ENCODE measurements at regions not wholly inside any gene's neighbourhood (a gene's known extent, or its start where the extent isn't known, plus 50 kb on each side); places are given as distances from the start of the nearest gene placed in this dataset.

- Mint-ChIP-seq H3K9me3 (ENCODE audit: low read depth, unreplicated experiment) (no peaks in the 10 kb centered on the region), H3K4me3 (ENCODE audit: low read depth, unreplicated experiment) (no peak overlapping the region), H3K4me1 (ENCODE audit: low read depth, unreplicated experiment) (no peaks in the 10 kb centered on the region), H3K27me3 (ENCODE audit: unreplicated experiment) (no peaks in the 10 kb centered on the region), H3K36me3 (ENCODE audit: insufficient read depth, unreplicated experiment) (no peaks in the 10 kb centered on the region), H3K27ac (ENCODE audit: unreplicated experiment) (no peak overlapping the region)
- no peak for DNase-seq
- BruUV-seq (replicated peaks), result no TSS peak
- intact Hi-C loops (cut with micrococcal nuclease; ENCODE audit: unreplicated experiment), result no loop called here
- CTCF ChIA-PET, result interaction anchor here (0.9 kb wide), 1 partner anchor 414 kb away, joined by 3 read pairs; no protein-coding TSS in a partner anchor
- no peak for TF ChIP-seq CTCF (IDR thresholded peaks at IDR 0.05; ENCODE audit: unreplicated experiment)
These were observed 432.0 kb downstream of the LMO4 start for GRCh38 chr1:87760654-87761053.

GRCh38 chr1:87763483-87763882 is 434.8 kb downstream of the LMO4 start:
- BruUV-seq (replicated peaks), result no TSS peak
- Mint-ChIP-seq H3K27me3 (ENCODE audit: unreplicated experiment) (no peaks in the 10 kb centered on the region), H3K9me3 (ENCODE audit: low read depth, unreplicated experiment) (no peaks in the 10 kb centered on the region), H3K4me1 (ENCODE audit: low read depth, unreplicated experiment) (peaks cover 8% of the 10 kb centered on the region), H3K36me3 (ENCODE audit: insufficient read depth, unreplicated experiment) (no peaks in the 10 kb centered on the region), H3K4me3 (ENCODE audit: low read depth, unreplicated experiment) (no peak overlapping the region), H3K27ac (ENCODE audit: unreplicated experiment) (no peak overlapping the region)
- CTCF ChIA-PET, result interaction anchor here (0.7 to 0.9 kb wide), 3 partner anchors 31 to 541 kb away, joined by 3 to 6 read pairs (median 5); no protein-coding TSS in a partner anchor
- no peak for TF ChIP-seq CTCF (IDR thresholded peaks at IDR 0.05; ENCODE audit: unreplicated experiment)
- DNase-seq, result no peak
- intact Hi-C loops (cut with micrococcal nuclease; ENCODE audit: unreplicated experiment), result no loop called here

- no peak overlapping the region for H3K27ac Mint-ChIP-seq (ENCODE audit: unreplicated experiment)
- H3K27me3 Mint-ChIP-seq (ENCODE audit: unreplicated experiment), result no peaks in the 10 kb centered on the region
- H3K4me1 Mint-ChIP-seq (ENCODE audit: low read depth, unreplicated experiment), result peaks cover 8% of the 10 kb centered on the region
- no peak overlapping the region for H3K4me3 Mint-ChIP-seq (ENCODE audit: low read depth, unreplicated experiment)
- H3K9me3 Mint-ChIP-seq (ENCODE audit: low read depth, unreplicated experiment), result peaks cover 3% of the 10 kb centered on the region
- no TSS peak for BruUV-seq (replicated peaks)
- no peak for DNase-seq
- CTCF ChIA-PET, result no interaction called here
- H3K36me3 Mint-ChIP-seq (ENCODE audit: insufficient read depth, unreplicated experiment), result no peaks in the 10 kb centered on the region
- no peak for TF ChIP-seq CTCF (IDR thresholded peaks at IDR 0.05; ENCODE audit: unreplicated experiment)
- intact Hi-C loops (cut with micrococcal nuclease; ENCODE audit: unreplicated experiment), result no loop called here
These were observed 436.5 kb downstream of the LMO4 start for GRCh38 chr1:87765057-87765680.

GRCh38 chr1:87765681-87766070 is 437.0 kb downstream of the LMO4 start:
- no peak overlapping the region for H3K27ac Mint-ChIP-seq (ENCODE audit: unreplicated experiment)
- DNase-seq, result no peak
- peaks cover 3% of the 10 kb centered on the region for H3K9me3 Mint-ChIP-seq (ENCODE audit: low read depth, unreplicated experiment)

More at GRCh38 chr1:87765681-87766070, 437.0 kb downstream of the LMO4 start:
- CTCF ChIA-PET, result no interaction called here
- Mint-ChIP-seq H3K27me3 (ENCODE audit: unreplicated experiment) (no peaks in the 10 kb centered on the region), H3K36me3 (ENCODE audit: insufficient read depth, unreplicated experiment) (no peaks in the 10 kb centered on the region), H3K4me3 (ENCODE audit: low read depth, unreplicated experiment) (no peak overlapping the region), H3K4me1 (ENCODE audit: low read depth, unreplicated experiment) (peaks cover 8% of the 10 kb centered on the region)
- TF ChIP-seq CTCF (IDR thresholded peaks at IDR 0.05; ENCODE audit: unreplicated experiment), result no peak
- BruUV-seq (replicated peaks), result no TSS peak
- intact Hi-C loops (cut with micrococcal nuclease; ENCODE audit: unreplicated experiment), result no loop called here
